CD8-positive, alpha-beta memory T cell (primary cell): ENCODE measurements at regions not wholly inside any gene's neighbourhood (a gene's known extent, or its start where the extent isn't known, plus 50 kb on each side); places are given as distances from the start of the nearest gene placed in this dataset.
"Not testable (repeated sequence)": the region's sequence is repeated elsewhere in the genome, so short reads cannot be mapped to it uniquely, and the experiment has no call there.

Experiments used
- CTCF ChIA-PET: fragments of 350-600 bp; sonication (Branson Sonifier 250); formaldehyde crosslinking; loops from one replicate; lab custom pipeline; 2021; ENCODE audit warnings: antibody characterized with exemption; lab: Charles Lee
- POLR2A ChIA-PET: fragments of 350-600 bp; sonication (Branson Sonifier 250); formaldehyde crosslinking; loops from one replicate; lab custom pipeline; 2021; ENCODE audit warnings: antibody characterized with exemption; lab: Charles Lee
- DNase-seq, 5 donors: peaks; one replicate each; pipeline versions ENCODE4 v3.0.0 to v3.0.0-alpha.2; 2020 to 2022; ENCODE audit warnings: mixed read lengths in 1 of 5
- H3K27ac ChIP-seq: one replicate; pipeline ENCODE4 v1.7.0; 2013; ENCODE audit warnings: low read depth, mild to moderate bottlenecking, low read length, moderate library complexity
- H3K27me3 ChIP-seq: 2 replicates; pipeline ENCODE4 v1.7.0; 2013; ENCODE audit warnings: low read length, mild to moderate bottlenecking; ENCODE audit not compliant: insufficient read depth, poor library complexity, severe bottlenecking
- H3K36me3 ChIP-seq: 2 replicates; pipeline ENCODE4 v1.7.0; 2013; ENCODE audit warnings: mild to moderate bottlenecking, low read length, moderate library complexity; ENCODE audit not compliant: insufficient read depth
- H3K4me1 ChIP-seq: 2 replicates; pipeline ENCODE4 v1.7.0; 2013; ENCODE audit warnings: mild to moderate bottlenecking, low read length, moderate library complexity; ENCODE audit not compliant: insufficient read depth
- H3K4me3 ChIP-seq: 2 replicates; pipeline ENCODE4 v1.7.0; 2013; ENCODE audit warnings: mild to moderate bottlenecking, low read length
- H3K9me3 ChIP-seq: 2 replicates; pipeline ENCODE4 v1.7.0; 2013; ENCODE audit warnings: mild to moderate bottlenecking, low read length
- H3K27ac Mint-ChIP-seq, 8 donors: one replicate each; pipeline ENCODE4 v1.8.0; 2020 to 2021; ENCODE audit warnings: mixed read lengths in 8 of 8, mild to moderate bottlenecking in 6 of 8, inconsistent platforms in 3 of 8, moderate library complexity in 3 of 8
- H3K27me3 Mint-ChIP-seq, 2 donors: one replicate each; pipeline ENCODE4 v1.8.0; 2020 to 2021; ENCODE audit warnings: mixed read lengths in 2 of 2, mild to moderate bottlenecking in 1 of 2, moderate library complexity in 1 of 2
- H3K36me3 Mint-ChIP-seq, 3 donors: one replicate each; pipeline ENCODE4 v1.8.0; 2020 to 2021; ENCODE audit warnings: mixed read lengths in 3 of 3, inconsistent platforms in 1 of 3, mild to moderate bottlenecking in 1 of 3
- H3K4me1 Mint-ChIP-seq, 3 donors: one replicate each; pipeline ENCODE4 v1.8.0; 2020 to 2021; ENCODE audit warnings: mixed read lengths in 3 of 3, inconsistent platforms in 1 of 3, mild to moderate bottlenecking in 1 of 3
- H3K4me3 Mint-ChIP-seq, 7 donors: one replicate each; pipeline ENCODE4 v1.8.0; 2020 to 2021; ENCODE audit warnings: mixed read lengths in 7 of 7, mild to moderate bottlenecking in 6 of 7, moderate library complexity in 4 of 7, inconsistent platforms in 2 of 7
- H3K9me3 Mint-ChIP-seq, 5 donors: one replicate each; pipeline ENCODE4 v1.8.0; 2020 to 2022; ENCODE audit warnings: mixed read lengths in 5 of 5, mild to moderate bottlenecking in 3 of 5, moderate library complexity in 2 of 5, inconsistent platforms in 1 of 5

GRCh38 chr2:64896572-64896971, 92.6 kb upstream of the SLC1A4 start:
- H3K4me3 ChIP-seq, DNase-seq, H3K4me3 Mint-ChIP-seq, H3K9me3 Mint-ChIP-seq, POLR2A ChIA-PET, H3K36me3 ChIP-seq, H3K4me1 ChIP-seq, H3K27ac Mint-ChIP-seq, H3K9me3 ChIP-seq, H3K27me3 ChIP-seq, CTCF ChIA-PET, H3K27ac ChIP-seq, H3K36me3 Mint-ChIP-seq, H3K4me1 Mint-ChIP-seq: not testable (repeated sequence)
- H3K27me3 Mint-ChIP-seq = peaks cover 5 to 11% of the 10 kb centered on the region in 2 donors

GRCh38 chr2:64899081-64899865, 89.9 kb upstream of the SLC1A4 start:
- ChIA-PET CTCF (no interaction called here), POLR2A (no interaction called here)
- Mint-ChIP-seq H3K4me1 (peaks cover 7 to 8% (median 8%) of the 10 kb centered on the region in 3 donors), H3K36me3 (no peaks in the 10 kb centered on the region), H3K4me3 (peak overlapping the region in 6 of 7 donors; percentile 32 to 79 (median 45)), H3K9me3 (peaks cover 0 to 3% (median 0%) of the 10 kb centered on the region in 5 donors), H3K27me3 (peaks cover 2 to 9% of the 10 kb centered on the region in 2 donors), H3K27ac (peak overlapping the region in 3 of 8 donors; percentile 5 to 69 (median 60))
- DNase-seq = no peak
- no peaks in the 10 kb centered on the region for H3K9me3 ChIP-seq
- no peak overlapping the region for H3K27ac ChIP-seq
- no peaks in the 10 kb centered on the region for H3K36me3 ChIP-seq
- H3K4me3 ChIP-seq = no peak overlapping the region
- no peaks in the 10 kb centered on the region for H3K4me1 ChIP-seq
- H3K27me3 ChIP-seq = no peaks in the 10 kb centered on the region

- H3K27me3 ChIP-seq, H3K27me3 Mint-ChIP-seq, H3K36me3 ChIP-seq, H3K4me1 Mint-ChIP-seq, DNase-seq, H3K9me3 ChIP-seq, H3K9me3 Mint-ChIP-seq, H3K4me3 ChIP-seq, H3K36me3 Mint-ChIP-seq, POLR2A ChIA-PET, H3K4me1 ChIP-seq, H3K27ac ChIP-seq, H3K4me3 Mint-ChIP-seq, H3K27ac Mint-ChIP-seq, CTCF ChIA-PET: not testable (repeated sequence)
Observed at GRCh38 chr2:64899876-64900275, 89.3 kb upstream of the SLC1A4 start.

- CTCF ChIA-PET = interaction anchor here (0.7 kb wide), 1 partner anchor 12 kb away, joined by 4 read pairs; no protein-coding TSS in a partner anchor
- Mint-ChIP-seq H3K4me1 (no peaks in the 10 kb centered on the region), H3K4me3 (no peak overlapping the region), H3K36me3 (no peaks in the 10 kb centered on the region), H3K27ac (no peak overlapping the region), H3K27me3 (peaks cover 7 to 18% of the 10 kb centered on the region in 2 donors), H3K9me3 (no peaks in the 10 kb centered on the region)
- POLR2A ChIA-PET = no interaction called here
- Histone ChIP-seq H3K27ac (no peak overlapping the region), H3K9me3 (no peaks in the 10 kb centered on the region), H3K27me3 (no peaks in the 10 kb centered on the region), H3K4me3 (no peak overlapping the region), H3K36me3 (no peaks in the 10 kb centered on the region), H3K4me1 (no peaks in the 10 kb centered on the region)
- no peak for DNase-seq
Observed at GRCh38 chr2:64904413-64905329, 84.5 kb upstream of the SLC1A4 start.

GRCh38 chr2:64905338-64906024, 83.7 kb upstream of the SLC1A4 start:
- H3K36me3 ChIP-seq = no peaks in the 10 kb centered on the region
- no peaks in the 10 kb centered on the region for H3K9me3 ChIP-seq
- no peak overlapping the region for H3K27ac Mint-ChIP-seq
- H3K9me3 Mint-ChIP-seq = no peaks in the 10 kb centered on the region
- no peaks in the 10 kb centered on the region for H3K27me3 ChIP-seq
- H3K4me3 ChIP-seq = no peak overlapping the region
- no peaks in the 10 kb centered on the region for H3K4me1 Mint-ChIP-seq
- no peaks in the 10 kb centered on the region for H3K4me1 ChIP-seq
- H3K27ac ChIP-seq = no peak overlapping the region
- DNase-seq = no peak
- H3K27me3 Mint-ChIP-seq = peaks cover 7 to 18% of the 10 kb centered on the region in 2 donors
- CTCF ChIA-PET = interaction anchor here (0.7 to 2.0 kb wide), 3 partner anchors 12 to 13 kb away, joined by 3 to 7 read pairs (median 4); no protein-coding TSS in a partner anchor
- POLR2A ChIA-PET = no interaction called here
- H3K36me3 Mint-ChIP-seq = no peaks in the 10 kb centered on the region
- no peak overlapping the region for H3K4me3 Mint-ChIP-seq

- CTCF ChIA-PET = interaction anchor here (0.9 to 2.0 kb wide), 2 partner anchors 9 to 11 kb away, joined by 3 to 7 read pairs; no protein-coding TSS in a partner anchor
- DNase-seq = no peak
- Mint-ChIP-seq H3K27ac (peak overlapping the region in 1 of 8 donors; percentile 72), H3K36me3 (no peaks in the 10 kb centered on the region), H3K4me1 (no peaks in the 10 kb centered on the region), H3K27me3 (peaks cover 7 to 18% of the 10 kb centered on the region in 2 donors), H3K4me3 (no peak overlapping the region), H3K9me3 (no peaks in the 10 kb centered on the region)
- Histone ChIP-seq H3K9me3 (no peaks in the 10 kb centered on the region), H3K4me1 (no peaks in the 10 kb centered on the region), H3K36me3 (no peaks in the 10 kb centered on the region), H3K27ac (no peak overlapping the region), H3K4me3 (no peak overlapping the region), H3K27me3 (no peaks in the 10 kb centered on the region)
- POLR2A ChIA-PET = no interaction called here
Observed at GRCh38 chr2:64906853-64907536, 82.2 kb upstream of the SLC1A4 start.

GRCh38 chr2:64908406-64908805, 80.8 kb upstream of the SLC1A4 start:
- Histone ChIP-seq H3K4me3 (no peak overlapping the region), H3K4me1 (no peaks in the 10 kb centered on the region), H3K36me3 (no peaks in the 10 kb centered on the region), H3K27me3 (no peaks in the 10 kb centered on the region), H3K27ac (no peak overlapping the region), H3K9me3 (no peaks in the 10 kb centered on the region)
- Mint-ChIP-seq H3K4me3 (no peak overlapping the region), H3K27ac (no peak overlapping the region), H3K36me3 (no peaks in the 10 kb centered on the region), H3K4me1 (peaks cover 0 to 1% (median 0%) of the 10 kb centered on the region in 3 donors), H3K27me3 (peaks cover 7 to 10% of the 10 kb centered on the region in 2 donors), H3K9me3 (no peaks in the 10 kb centered on the region)
- ChIA-PET POLR2A (interaction anchor here (0.6 kb wide), 1 partner anchor 359 kb away, joined by 3 read pairs; no protein-coding TSS in a partner anchor), CTCF (interaction anchor here (0.9 kb wide), 1 partner anchor 10 kb away, joined by 3 read pairs; no protein-coding TSS in a partner anchor)
- no peak for DNase-seq
